GM11168 (cell line): ENCODE measurements at regions not wholly inside any gene's neighbourhood (a gene's known extent, or its start where the extent isn't known, plus 50 kb on each side); places are given as distances from the start of the nearest gene placed in this dataset.

Source experiments
- in situ Hi-C: fragments of 300-500 bp; cut with MboI; formaldehyde crosslinking; loops from one replicate; pipeline ENCODE4 v1.12.0; 2022; ENCODE audit warnings: low sequenced_read_pairs; ENCODE audit not compliant: unreplicated experiment

DNA sequence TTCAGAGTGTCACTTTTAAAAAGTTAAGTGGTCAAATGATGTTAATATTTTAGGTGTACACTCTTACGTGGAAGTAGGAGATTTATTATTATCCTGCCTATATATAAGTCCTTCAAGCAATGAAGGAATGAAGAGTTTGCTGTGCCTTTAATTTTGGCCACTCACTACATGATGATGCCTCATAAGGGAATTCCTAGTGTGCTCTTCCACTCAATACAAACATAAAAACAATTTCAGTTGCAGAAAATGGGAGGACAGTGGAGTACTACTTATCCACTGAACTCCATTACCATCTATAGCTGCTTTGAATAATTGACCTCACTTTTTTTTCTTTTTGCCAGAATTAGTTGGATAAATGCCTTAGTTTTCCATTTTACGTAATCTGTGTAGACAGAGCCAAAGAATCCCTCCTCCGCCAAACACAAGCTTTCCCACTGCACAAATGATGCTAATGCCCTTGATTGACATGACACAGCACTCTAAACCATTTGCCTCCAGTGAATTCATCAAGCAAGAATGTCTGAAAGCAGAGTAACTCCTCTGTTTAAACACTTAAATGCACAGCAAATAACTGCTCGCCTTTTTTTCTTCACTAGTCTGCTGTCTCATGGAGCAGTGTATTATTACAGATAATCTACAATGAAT is 751.1 kb upstream of the FANCL start:
- in situ Hi-C loops: no loop called here

DNA sequence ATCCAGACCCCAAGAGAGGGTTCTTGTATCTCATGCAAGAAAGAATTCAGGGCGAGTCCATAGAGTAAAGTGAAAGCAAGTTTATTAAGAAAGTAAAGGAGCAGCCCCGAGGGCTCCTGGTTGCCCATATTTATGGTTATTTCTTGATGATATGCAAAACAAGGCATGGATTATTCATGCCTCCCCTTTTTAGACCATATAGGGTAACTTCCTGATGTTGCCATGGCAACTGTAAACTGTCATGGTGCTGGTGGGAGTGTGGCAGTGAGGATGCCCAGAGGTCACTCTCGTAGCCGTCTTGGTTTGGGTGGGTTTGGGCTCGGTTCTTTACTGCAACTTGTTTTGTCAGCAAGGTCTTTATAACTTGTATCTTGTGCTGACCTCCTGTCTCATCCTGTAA is 750.2 kb upstream of the FANCL start:
- in situ Hi-C loops: no loop called here

DNA sequence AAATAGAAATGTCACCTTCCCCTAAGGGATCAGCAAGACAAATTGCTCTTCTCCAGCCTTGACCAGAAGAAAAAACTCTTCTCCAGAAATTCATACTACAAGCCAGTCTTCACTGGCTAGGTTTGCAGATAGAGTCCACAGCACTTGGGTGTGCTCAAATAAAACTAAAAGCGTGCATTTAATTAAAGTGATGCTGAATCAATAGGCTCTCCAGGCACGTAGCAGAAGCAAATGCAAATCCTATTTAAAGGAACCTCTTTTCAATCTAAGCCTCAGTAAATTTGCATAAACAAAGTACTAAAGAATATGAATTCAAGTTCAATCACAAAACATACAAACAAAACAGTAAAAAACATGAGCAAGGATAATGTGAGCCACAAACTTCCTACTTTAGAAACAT is 744.4 kb upstream of the FANCL start:
- in situ Hi-C loops: no loop called here

DNA sequence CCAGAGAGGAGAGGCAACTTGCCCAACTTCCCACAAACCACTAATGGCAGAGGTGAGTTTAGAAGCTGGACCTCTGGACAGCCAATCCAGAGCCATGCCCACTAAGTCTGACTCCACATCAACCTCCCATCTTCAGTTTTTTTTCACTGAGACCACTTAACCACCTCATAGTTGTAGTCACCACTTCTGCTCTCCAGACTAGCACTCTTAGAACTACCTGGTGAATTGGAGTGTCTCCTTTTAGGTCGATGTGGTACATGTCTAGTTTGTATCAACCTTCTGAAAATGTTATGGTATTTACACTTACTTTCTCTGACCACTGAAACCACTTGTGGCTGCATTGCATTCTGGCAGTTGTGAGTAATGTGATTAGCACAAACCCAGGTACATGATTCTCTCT is 743.6 kb upstream of the FANCL start:
- in situ Hi-C loops: no loop called here

DNA sequence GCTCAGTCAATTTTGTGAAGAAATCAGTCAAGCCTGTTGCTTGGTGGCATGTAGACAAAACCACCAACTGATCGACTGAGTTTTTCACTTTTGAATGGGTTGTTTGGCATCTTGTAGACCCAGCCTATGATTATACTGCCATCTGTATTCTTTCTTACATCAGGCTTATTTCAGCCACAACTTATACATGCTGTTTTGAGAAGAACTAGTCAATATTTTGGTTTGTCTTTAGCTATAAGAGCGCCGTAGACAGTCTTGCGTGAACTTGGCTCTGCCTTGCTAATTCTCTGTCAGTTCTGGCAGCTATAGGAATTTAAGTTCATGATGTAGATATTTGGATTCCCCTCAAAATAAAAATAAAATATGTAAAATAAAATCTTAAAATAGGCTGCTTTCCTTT is 742.0 kb upstream of the FANCL start:
- in situ Hi-C loops: no loop called here

DNA sequence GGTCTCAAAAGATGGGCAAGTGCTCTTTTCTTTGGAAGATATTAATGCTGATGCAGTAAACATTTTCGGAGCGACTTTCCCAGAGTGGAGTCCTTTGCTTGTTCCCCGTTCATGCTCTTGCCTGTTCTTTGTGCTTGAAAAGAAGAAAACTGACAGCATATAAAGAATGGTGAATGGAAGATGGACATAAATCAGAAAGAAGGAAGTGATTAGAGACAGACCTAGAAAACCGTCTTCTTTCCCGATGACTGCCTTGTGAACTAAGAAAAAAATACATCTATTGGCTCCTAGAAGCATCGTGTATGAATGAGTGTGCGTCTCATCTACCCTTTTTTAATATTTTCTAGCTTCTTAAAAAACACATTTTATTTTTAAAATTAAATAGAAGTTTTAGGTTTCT is 740.1 kb upstream of the FANCL start:
- in situ Hi-C loops: no loop called here

DNA sequence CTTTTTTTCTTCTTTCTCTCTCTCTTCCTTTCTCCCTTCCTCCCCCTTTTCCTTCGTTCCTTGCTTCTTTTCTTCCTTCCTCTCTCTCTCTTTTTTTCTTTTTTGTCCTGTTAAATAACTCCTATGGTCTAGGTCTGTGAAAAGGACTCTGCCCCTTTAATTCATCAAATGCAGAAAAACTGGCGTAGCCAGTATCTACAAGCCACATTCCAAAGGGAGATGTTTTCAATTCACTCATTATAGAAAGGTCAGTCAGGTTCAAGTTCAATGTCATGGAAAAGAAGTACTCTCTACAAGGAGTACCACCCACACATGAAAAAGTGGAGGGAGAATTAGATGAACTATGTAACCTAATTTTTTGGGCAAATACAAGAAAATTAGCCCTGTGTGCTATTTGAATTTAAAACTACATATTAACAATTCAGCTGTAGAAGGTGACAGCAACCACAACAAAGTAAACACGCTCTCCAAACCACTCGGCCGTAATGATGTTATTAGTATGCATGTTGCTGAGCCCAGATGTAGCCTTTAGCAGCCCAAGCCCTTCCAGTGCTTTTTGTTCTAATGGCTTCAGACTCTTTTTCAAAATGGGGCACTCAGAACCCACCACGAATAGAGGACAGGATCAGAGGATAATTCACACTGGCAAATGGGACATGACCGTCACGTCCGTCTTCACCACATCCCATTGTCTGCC is 735.4 kb upstream of the FANCL start:
- in situ Hi-C loops: no loop called here

DNA sequence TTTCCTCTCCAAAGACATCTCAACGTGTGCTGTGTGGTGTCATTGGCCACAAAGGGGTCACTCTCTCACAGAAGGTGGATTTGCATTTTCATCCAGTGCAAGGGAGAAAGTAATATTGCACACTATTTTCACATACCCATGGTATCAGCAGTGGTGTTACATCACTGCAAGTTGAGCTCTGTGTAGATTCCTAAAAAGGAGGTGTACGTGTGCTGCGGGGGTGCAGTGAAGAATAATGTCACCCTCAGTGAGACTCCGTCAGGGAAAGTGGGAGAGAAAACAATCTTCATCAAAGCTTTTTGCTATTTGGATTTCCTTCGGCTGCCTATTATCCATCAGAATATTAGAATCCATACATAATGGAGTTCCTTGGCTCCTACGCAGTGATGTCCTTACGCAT is 733.8 kb upstream of the FANCL start:
- in situ Hi-C loops: no loop called here

DNA sequence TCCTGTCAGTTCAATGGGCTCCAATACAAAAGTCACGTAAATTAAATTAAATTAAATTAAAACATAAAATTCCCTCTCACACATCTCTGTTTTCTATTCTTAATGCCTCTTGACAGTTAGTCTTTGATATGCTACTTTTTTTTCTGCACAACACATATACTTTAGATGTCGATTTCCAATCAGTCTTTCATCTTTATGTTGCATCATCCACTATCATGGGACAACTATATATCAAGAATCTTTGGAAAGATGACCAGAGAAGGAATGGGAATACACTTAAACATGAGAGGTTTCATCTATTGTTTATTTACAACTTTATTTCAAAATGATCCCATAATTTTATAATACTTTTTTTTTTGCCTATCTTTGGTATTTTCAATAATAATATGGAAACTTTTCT is 733.3 kb upstream of the FANCL start:
- in situ Hi-C loops: no loop called here

DNA sequence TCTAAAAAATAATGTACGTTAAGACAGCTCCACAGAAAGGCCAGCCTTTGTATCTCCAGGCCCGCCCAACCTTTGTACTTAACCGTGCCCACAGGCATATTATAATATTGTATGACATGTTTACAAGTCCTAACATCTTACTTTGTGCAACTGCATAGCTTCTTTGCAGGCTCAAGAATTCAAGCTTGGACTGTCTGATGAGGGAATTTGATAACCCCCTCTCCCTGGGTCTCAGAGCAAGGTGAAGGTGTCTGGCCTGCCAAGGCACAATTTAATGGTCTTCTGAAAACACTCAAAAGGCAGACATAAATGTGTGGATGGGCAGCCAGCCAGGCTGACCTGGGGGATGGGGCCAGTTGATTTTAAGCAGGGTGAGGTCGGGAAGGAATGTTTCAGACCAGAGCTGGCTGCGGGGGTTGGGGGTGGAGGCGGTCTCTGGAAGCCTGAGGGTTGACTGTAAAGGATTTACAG is 732.7 kb upstream of the FANCL start:
- in situ Hi-C loops: no loop called here

DNA sequence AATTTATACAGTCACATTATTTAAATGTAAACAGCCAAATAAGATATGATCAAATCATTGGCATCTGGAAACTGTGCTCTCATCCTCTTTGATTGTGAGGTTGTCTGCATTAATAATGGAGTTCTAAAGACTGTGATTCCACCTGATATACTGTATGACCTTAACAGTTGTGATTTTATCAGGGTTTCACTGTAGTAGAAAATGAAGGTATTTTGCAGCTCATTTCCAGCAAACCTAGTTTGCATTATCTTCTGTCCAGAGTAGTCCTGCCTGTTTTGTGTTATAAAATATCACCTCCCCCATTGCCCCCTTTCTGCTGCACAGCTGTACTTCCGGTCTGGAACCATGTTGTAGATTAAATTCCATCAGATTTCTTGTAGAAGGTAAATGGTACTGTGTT is 731.6 kb upstream of the FANCL start:
- in situ Hi-C loops: no loop called here

DNA sequence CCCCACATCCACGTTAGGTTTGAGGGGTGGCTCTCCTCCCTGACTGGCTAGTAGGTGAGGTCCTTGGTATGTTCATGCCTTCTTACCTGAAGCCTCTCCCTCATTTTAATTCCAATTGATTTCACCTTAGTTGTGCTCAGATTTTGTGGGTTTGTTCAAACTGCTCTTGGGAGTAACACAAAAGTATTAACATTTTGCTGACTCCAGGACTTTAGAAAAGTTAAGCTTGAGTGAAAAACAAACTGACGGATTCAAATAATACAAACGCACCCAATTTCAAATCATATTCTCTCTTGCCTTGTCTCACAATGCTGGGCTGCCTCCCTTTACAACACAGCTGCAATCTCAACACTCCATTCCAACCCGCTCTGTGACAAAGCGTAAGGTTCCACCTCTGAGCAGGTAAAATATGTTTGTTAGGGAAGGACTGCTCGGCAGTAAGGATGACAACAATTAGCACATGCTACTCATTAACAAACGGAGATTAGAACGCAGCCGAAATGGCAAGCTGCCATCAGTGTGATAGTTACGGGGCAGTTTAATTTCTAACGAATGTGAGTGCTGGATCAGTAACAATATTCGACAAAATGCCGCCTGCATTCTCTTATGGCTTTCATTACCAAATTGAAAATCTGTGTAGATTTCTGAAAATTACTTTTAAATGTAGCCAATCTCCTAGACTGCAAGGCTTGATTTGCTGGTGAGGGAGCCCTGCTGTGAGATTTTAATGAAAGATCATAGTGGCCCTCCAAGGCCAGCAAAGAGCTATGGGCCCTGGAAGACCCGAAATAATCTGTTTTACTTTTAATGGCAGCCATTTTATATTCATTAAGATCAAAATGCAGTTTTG is 730.6 kb upstream of the FANCL start:
- in situ Hi-C loops: no loop called here

DNA sequence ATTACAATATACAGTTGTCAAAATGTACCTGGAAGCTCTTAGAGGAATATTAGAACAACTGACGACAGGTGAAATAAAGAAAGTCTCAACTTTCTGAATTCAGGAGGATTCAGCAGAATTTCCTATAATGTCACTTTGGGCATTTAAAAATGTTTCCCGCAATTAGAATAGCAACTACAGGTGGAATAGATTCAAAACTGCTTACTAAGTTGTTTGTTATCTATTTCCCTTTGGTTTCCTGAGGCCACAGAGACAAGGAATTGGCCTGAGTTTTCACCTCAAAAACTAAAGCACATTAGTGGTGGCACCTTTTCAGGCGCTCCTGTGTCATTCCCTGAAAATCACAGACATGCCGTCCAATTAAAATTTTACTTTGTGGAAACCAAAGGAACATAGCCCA is 729.2 kb upstream of the FANCL start:
- in situ Hi-C loops: no loop called here

DNA sequence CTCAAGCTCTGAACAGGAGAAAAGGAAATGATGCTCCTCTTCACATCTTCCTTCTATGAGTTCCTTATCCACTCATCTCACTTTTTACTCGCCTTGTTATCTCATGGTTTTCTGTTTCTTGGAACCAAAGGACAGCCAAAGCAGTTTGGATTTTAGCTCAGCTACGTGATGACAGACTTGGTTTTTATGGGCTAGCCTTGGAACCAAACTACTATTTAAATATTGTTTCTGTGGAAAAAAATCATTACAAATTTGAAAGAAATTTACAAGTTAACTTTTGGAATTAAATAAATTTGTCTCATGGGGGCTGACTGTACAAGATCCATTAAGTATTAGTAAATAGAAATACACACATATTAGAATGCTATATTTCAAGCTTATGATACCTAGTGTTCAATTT is 727.8 kb upstream of the FANCL start:
- in situ Hi-C loops: no loop called here

DNA sequence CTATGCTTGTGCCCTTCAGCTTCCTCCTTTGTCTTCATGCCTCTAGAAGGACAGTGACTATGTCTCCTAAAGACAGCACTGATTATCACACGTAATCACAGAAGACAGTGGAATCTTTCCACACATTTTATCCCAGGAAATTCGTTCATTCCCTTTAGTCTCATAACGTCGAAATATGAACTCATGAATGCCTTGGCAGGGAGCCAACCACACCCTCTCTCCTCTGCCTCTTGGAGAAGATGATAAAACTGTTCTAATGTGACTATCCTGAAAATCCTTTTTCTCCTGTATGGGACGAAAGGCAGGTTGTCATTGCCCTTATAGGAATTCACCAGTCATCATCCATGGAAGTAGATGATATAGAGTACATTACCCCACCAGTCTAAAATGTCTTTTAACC is 726.6 kb upstream of the FANCL start:
- in situ Hi-C loops: no loop called here

DNA sequence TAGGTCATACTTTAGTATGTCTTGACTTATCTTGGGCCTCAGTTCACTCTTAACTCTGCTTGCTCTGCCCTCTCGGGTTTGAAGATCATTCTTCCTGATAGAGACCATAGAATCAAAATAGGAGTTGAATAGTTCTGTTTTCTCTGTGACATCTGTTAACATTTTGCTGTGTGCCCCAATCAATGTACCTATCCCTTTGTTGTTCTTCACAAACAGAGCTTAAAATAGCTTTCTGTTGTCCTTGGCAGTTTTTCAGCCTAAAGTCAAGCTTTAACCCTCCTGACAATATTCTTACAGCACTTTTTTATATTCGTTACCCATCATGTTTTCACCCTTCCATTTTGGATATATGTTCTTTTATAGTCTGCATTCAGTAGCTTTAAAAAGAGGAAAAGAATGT is 724.5 kb upstream of the FANCL start:
- in situ Hi-C loops: no loop called here

DNA sequence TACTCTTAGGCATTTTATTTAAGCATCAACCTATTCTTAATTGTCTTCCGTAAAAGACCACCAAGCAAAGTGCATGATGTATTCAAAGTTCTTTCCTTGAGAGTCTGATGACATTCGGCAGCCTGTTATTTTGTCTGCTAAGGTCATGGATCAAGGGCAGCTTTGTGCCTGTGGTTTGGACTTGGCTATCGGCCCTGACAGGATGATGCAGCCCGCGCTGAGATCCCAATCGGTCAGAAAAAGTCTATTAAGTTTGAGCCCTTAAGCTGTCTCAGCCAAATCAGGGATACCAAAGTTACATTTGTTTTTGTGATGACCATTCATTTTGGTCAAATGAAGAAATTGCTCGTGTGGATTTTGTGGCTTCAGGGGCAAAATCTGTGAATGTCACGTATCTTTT is 718.9 kb upstream of the FANCL start:
- in situ Hi-C loops: no loop called here

DNA sequence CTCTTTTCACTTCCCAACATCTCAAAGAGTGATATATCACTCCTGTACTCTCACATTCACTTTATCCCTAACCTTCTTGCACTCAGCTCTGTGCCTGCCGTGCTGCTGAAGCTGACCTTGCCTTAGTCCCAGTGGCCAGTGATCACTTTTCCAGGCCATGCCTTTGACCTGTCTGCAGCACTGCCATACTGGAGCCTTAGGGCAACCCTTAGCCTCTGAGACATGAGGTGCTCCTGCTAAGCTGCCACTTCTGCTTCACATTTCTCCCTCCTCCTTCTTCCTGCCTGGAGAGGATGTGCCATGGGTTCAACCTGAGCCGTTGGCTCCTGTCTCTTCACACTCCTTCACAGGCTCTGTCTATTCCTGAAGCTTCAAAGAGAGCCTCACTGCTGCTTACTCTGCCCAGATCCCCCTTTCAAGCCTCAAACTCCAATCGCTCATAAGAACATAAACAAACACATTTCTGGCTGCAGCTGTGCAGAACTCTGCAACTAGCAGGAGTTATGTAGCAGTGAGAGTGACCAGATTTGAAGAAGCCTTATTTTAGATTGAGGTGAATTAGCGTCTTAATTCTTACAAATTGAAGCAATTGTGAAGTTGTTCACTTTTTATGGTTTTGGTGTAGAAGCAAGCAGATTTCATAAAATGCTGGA is 716.2 kb upstream of the FANCL start:
- in situ Hi-C loops: no loop called here

DNA sequence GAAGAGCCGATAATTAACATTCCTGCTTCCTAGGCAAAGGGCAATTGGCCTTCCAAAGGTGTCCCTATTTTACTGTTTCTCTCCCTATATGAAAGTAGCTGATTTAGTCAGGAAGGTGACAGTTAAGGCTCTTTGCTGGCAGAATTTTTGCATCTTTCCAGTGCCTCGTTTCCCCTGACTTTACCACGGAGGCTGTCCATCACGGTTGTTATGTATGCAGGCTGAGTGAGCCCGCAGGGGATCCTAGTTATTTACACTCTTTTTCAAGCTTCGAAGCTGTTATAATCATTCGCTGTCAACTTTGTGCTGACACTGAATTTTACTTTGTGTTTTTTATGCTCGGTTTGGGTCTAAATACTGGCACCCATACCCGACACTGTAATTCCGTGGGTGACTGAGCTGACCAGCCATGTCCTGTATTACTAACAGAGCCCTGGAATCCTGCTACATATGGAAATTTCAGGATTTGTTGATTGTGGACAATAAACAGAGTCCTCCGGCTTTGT is 713.8 kb upstream of the FANCL start:
- in situ Hi-C loops: no loop called here

DNA sequence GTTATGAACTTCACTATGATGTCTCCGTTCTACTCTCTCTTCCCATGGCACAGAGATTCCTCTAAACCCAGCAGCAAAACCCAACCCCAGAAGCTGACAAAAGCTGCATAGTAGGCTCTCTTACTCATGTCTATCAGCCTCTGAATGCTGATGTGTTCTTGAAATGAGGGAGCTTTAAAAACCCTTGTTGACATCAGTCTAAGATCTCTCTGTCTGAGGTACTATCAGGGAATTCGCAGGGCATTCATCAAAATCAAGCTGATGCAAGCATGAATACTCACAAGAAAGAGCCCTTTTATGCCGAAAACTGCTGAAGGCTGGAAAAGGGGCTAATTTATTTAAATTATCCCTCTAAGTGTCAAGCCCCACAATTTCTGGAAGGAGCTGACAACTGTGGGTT is 710.6 kb upstream of the FANCL start:
- in situ Hi-C loops: no loop called here
